RWPE2 (cell line): ENCODE measurements at regions not wholly inside any gene's neighbourhood (a gene's known extent, or its start where the extent isn't known, plus 50 kb on each side); places are given as distances from the start of the nearest gene placed in this dataset.
A peak's percentile ranks its signal among the peaks of the same experiment; 100 is the strongest.

Experiments
- ATAC-seq: fragments of 200-7000 bp; cut with Tn5 transposase; 3 replicates; pipeline ENCODE4 v1.9.1; 2021; ENCODE audit warnings: low read depth
- DNase-seq: peaks from one replicate; pipeline ENCODE4 v3.0.0-alpha.2; 2020; ENCODE audit warnings: low spot score
- H3K27ac ChIP-seq: fragments of 450-650 bp; 2 replicates; pipeline ENCODE4 v1.5.1; 2017; ENCODE audit warnings: mild to moderate bottlenecking; ENCODE audit not compliant: poor library complexity, severe bottlenecking
- H3K27me3 ChIP-seq: fragments of 250-450 bp; sonication (Bioruptor Pico); 2 replicates; pipeline ENCODE4 v1.5.1; 2021; ENCODE audit warnings: mild to moderate bottlenecking, moderate library complexity; ENCODE audit not compliant: insufficient read depth, poor library complexity, severe bottlenecking
- H3K36me3 ChIP-seq: fragments of 250-450 bp; sonication (Bioruptor Pico); 2 replicates; pipeline ENCODE4 v1.5.1; 2020; ENCODE audit warnings: low read depth, mild to moderate bottlenecking, moderate library complexity
- H3K4me1 ChIP-seq: fragments of 250-450 bp; sonication (Bioruptor Pico); 2 replicates; pipeline ENCODE4 v1.5.1; 2021; ENCODE audit warnings: mild to moderate bottlenecking, moderate library complexity; ENCODE audit not compliant: insufficient read depth, poor library complexity, severe bottlenecking
- H3K4me3 ChIP-seq: fragments of 250-450 bp; sonication (Bioruptor Pico); 2 replicates; pipeline ENCODE4 v1.5.1; 2021; ENCODE audit warnings: mild to moderate bottlenecking, moderate library complexity; ENCODE audit not compliant: severe bottlenecking
- H3K9me3 ChIP-seq: fragments of 250-450 bp; sonication (Bioruptor Pico); 2 replicates; pipeline ENCODE4 v1.5.1; 2021; ENCODE audit warnings: mild to moderate bottlenecking, moderate library complexity; ENCODE audit not compliant: severe bottlenecking
- TF ChIP-seq, protein P1 (sequence below): fragments of 450-650 bp; IDR thresholded peaks from one replicate; pipeline ENCODE4 v1.5.1; 2017; ENCODE audit warnings: mild to moderate bottlenecking, moderate library complexity; ENCODE audit not compliant: poor library complexity, severe bottlenecking

DNA sequence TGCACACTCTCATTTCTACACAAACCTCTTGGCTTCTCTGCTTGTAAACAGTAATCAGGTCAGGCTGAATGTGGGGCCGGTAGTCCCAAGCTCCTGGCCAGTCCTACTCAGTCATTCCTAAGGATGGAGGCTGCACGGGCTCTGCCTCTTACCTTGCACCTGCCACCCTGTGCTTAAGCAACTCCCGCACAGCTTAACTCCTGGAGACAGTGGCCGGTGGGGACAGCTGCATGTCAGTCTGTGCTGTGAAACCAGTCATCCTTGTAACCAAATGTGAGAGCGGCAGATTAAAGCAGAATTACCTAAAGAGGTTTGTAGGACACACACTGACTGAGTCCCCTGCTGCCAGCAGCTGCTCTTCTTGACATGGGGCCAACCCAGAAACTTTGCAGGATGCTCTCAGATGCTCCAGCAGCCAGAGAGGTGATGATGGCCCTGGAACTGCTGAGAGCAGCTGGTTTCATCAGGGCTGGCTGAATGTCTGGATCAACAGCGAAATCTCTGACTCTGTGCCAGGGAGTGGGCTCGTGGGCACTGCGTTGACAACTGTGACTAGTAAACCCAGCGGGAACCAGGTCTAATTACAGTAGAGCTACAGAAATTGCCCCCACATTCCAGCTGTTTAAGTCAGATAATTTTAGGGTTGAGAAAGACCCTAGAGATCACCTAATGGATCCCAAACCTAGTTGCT lies 123.7 kb downstream of the ANAPC4 start:
- TF ChIP-seq, protein P1, sequence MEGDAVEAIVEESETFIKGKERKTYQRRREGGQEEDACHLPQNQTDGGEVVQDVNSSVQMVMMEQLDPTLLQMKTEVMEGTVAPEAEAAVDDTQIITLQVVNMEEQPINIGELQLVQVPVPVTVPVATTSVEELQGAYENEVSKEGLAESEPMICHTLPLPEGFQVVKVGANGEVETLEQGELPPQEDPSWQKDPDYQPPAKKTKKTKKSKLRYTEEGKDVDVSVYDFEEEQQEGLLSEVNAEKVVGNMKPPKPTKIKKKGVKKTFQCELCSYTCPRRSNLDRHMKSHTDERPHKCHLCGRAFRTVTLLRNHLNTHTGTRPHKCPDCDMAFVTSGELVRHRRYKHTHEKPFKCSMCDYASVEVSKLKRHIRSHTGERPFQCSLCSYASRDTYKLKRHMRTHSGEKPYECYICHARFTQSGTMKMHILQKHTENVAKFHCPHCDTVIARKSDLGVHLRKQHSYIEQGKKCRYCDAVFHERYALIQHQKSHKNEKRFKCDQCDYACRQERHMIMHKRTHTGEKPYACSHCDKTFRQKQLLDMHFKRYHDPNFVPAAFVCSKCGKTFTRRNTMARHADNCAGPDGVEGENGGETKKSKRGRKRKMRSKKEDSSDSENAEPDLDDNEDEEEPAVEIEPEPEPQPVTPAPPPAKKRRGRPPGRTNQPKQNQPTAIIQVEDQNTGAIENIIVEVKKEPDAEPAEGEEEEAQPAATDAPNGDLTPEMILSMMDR, result no peak
- ATAC-seq (no peak), DNase-seq (no peak)
- no peaks in the 10 kb centered on the region for H3K4me1 ChIP-seq
- H3K27ac ChIP-seq, result no peak overlapping the region
- H3K4me3 ChIP-seq, result no peak overlapping the region
- H3K36me3 ChIP-seq, result no peaks in the 10 kb centered on the region
- H3K9me3 ChIP-seq, result no peaks in the 10 kb centered on the region
- no peaks in the 10 kb centered on the region for H3K27me3 ChIP-seq

DNA sequence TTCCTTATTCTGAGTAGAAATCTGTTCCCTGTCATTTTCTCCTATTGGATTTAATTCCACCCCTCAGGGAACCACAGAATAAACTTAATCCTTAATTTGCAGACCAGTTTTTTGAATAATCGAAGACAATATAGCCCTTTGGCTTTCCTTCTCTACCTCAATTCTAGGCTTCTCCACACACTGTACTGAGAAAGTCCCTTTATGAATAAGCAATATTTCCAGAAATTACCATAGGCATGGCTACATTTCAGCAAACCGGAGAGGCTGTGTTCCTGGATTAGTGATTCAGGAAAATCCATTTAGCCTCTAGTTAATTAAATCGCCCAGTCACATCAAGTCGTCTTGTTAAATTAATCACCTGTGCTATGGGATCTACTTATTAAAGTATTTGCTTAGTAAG lies 125.1 kb downstream of the ANAPC4 start:
- ATAC-seq (no peak), DNase-seq (no peak)
- H3K4me1 ChIP-seq, result no peaks in the 10 kb centered on the region
- H3K27me3 ChIP-seq, result no peaks in the 10 kb centered on the region
- TF ChIP-seq, protein P1, result no peak
- no peaks in the 10 kb centered on the region for H3K9me3 ChIP-seq
- no peaks in the 10 kb centered on the region for H3K36me3 ChIP-seq
- H3K27ac ChIP-seq, result no peak overlapping the region
- H3K4me3 ChIP-seq, result no peak overlapping the region

DNA sequence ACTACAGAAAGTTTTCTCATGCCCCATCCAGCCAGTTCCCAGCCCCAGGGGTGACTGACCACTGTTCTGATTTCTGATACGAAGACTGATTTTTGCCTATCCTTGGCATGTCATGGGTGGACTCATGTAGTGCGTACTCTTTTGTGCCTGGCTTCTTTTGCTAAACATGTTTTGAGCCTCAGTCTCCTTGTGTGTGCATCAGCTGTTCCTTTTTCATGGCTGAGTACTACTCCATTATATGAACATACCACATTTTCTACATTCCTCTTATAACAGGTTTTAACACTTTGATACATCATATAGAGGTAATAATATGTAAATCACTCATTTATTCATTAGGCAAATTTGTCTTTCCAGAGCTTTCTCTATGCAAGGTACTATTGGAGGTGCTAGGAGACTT lies 126.7 kb downstream of the ANAPC4 start:
- TF ChIP-seq, protein P1, result no peak
- H3K4me1 ChIP-seq, result no peaks in the 10 kb centered on the region
- ATAC-seq, result no peak

DNA sequence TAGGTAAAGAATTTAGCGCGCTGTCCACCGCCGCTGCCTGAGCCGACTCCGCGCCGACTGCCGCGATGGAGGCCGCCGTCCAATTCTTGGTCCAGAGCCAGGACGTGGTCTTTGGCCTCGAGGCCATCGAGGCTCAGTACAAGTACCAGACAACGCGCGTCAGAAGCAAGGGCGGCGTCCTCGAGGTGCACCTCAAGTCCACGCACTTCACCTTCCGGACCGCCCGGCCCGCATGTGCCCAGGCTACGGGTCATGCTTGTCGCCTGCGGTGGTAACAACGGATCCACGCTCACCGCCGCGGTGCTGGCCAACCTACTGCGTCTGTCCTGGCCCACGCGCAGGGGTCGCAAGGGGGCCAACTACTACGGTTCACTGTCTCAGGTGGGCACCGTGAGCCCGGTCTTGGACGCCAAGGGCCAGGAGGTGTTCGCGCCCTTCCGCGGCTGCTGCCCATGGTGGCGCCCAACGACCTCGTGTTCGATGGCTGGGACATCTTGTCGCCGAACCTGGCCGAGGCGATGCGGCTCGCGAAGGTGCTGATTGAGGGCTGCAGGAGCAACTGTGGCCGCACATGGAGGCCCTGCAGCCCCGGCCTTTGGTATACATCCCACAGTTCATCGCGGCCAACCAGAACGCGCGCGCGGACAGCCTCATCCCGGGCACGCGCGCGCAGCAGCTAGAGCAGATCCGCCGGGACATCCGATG lies 128.0 kb downstream of the ANAPC4 start:
- H3K4me1 ChIP-seq, result no peaks in the 10 kb centered on the region
- DNase-seq (peak; percentile 64), ATAC-seq (no peak)
- H3K27me3 ChIP-seq, result no peaks in the 10 kb centered on the region
- no peak overlapping the region for H3K4me3 ChIP-seq
- H3K36me3 ChIP-seq, result no peaks in the 10 kb centered on the region
- TF ChIP-seq, protein P1, result no peak
- H3K27ac ChIP-seq, result no peak overlapping the region
- H3K9me3 ChIP-seq, result no peaks in the 10 kb centered on the region

More for the DNA sequence above, 126.7 kb downstream of the ANAPC4 start:
- DNase-seq, result no peak
- H3K27ac ChIP-seq, result no peak overlapping the region
- no peaks in the 10 kb centered on the region for H3K27me3 ChIP-seq
- no peaks in the 10 kb centered on the region for H3K9me3 ChIP-seq
- H3K36me3 ChIP-seq, result no peaks in the 10 kb centered on the region
- no peak overlapping the region for H3K4me3 ChIP-seq

DNA sequence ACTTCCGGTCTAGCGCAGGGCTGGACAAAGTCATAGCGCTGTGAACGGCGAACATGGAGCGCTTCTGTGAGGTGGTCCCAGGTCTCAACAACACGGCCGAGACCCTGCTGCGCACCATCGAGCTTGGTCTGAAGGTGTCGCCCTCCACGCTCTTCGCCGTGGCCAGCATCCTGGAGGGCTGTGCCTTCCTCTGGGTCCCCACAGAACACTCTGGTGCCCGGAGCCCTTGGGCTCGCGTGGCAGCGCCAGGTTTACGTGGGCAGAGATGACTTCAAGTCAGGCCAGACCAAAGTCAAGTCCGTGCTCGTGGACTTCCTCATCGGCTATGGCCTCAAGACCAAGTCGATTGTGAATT lies 128.6 kb downstream of the ANAPC4 start:
- no peaks in the 10 kb centered on the region for H3K27me3 ChIP-seq
- no peaks in the 10 kb centered on the region for H3K9me3 ChIP-seq
- TF ChIP-seq, protein P1, result no peak
- no peaks in the 10 kb centered on the region for H3K36me3 ChIP-seq
- H3K4me3 ChIP-seq, result no peak overlapping the region
- H3K27ac ChIP-seq, result no peak overlapping the region
- ATAC-seq (no peak), DNase-seq (no peak)
- no peaks in the 10 kb centered on the region for H3K4me1 ChIP-seq
